OCI-LY7 (cell line): ENCODE measurements at regions not wholly inside any gene's neighbourhood (a gene's known extent, or its start where the extent isn't known, plus 50 kb on each side); places are given as distances from the start of the nearest gene placed in this dataset.

ENCODE experiments used
- BruUV-seq: library from RNA; stranded (reverse); fragments of 400-500 nt; replicated peaks from 2 replicates; lab custom pipeline; 2021; lab: Mats Ljungman, UMichigan
- CTCF ChIA-PET: fragments of 300-600 bp; sonication (Branson Sonifier 250); formaldehyde crosslinking; loops from one replicate; lab custom pipeline; 2022; ENCODE audit warnings: antibody characterized with exemption; ENCODE audit not compliant: unreplicated experiment; lab: Charles Lee
- POLR2A ChIA-PET: fragments of 300-600 bp; sonication (Branson Sonifier 250); formaldehyde crosslinking; loops from one replicate; lab custom pipeline; 2022; ENCODE audit warnings: antibody characterized with exemption; lab: Charles Lee
- DNase-seq: peaks from one replicate; pipeline ENCODE4 v3.0.0-alpha.2; 2015; ENCODE audit warnings: low spot score
- H2AFZ ChIP-seq: fragments of 200-600 bp; sonication (generic), shearing (Covaris generic); 2 replicates; pipeline ENCODE4 v1.6.1; 2014; ENCODE audit warnings: mild to moderate bottlenecking, antibody characterized with exemption, low read length, moderate library complexity
- H3K27ac ChIP-seq: fragments of 200-600 bp; sonication (generic); 2 replicates; pipeline ENCODE4 v1.5.1; 2014; ENCODE audit warnings: mixed run types, low read depth, mild to moderate bottlenecking, moderate library complexity, low read length, inconsistent platforms; ENCODE audit not compliant: poor library complexity, severe bottlenecking
- H3K36me3 ChIP-seq: fragments of 200-600 bp; sonication (generic); 2 replicates; pipeline ENCODE4 v1.6.1; 2014; ENCODE audit warnings: mild to moderate bottlenecking, antibody characterized with exemption, low read length, moderate library complexity, mixed read lengths; ENCODE audit not compliant: insufficient read depth
- H3K4me1 ChIP-seq: fragments of 200-600 bp; sonication (generic); 2 replicates; pipeline ENCODE4 v1.5.1; 2014; ENCODE audit warnings: mild to moderate bottlenecking, low read length; ENCODE audit not compliant: insufficient read depth, poor library complexity, severe bottlenecking
- H3K4me2 ChIP-seq: fragments of 200-600 bp; sonication (generic); 2 replicates; pipeline ENCODE4 v1.6.1; 2014; ENCODE audit warnings: mild to moderate bottlenecking, low read length
- H3K4me3 ChIP-seq: fragments of 200-600 bp; sonication (generic); 2 replicates; pipeline ENCODE4 v1.5.1; 2014; ENCODE audit warnings: mild to moderate bottlenecking, low read depth, low read length; ENCODE audit not compliant: poor library complexity, severe bottlenecking
- H3K79me2 ChIP-seq: fragments of 200-600 bp; sonication (generic); 2 replicates; pipeline ENCODE4 v1.6.1; 2016; ENCODE audit warnings: low read depth, mild to moderate bottlenecking, low read length, moderate library complexity, mixed read lengths; ENCODE audit not compliant: insufficient read depth
- H3K9me2 ChIP-seq: fragments of 200-600 bp; sonication (generic); 2 replicates; pipeline ENCODE4 v1.6.1; 2016; ENCODE audit warnings: mild to moderate bottlenecking, low read length, mixed read lengths; ENCODE audit not compliant: insufficient read depth
- H3K9me3 ChIP-seq: fragments of 200-600 bp; sonication (generic); 2 replicates; pipeline ENCODE4 v1.6.1; 2014; ENCODE audit warnings: mild to moderate bottlenecking, mixed run types, low read length, mixed read lengths
- H4K20me1 ChIP-seq: fragments of 200-600 bp; sonication (generic); 2 replicates; pipeline ENCODE4 v1.6.1; 2014; ENCODE audit warnings: mild to moderate bottlenecking, antibody characterized with exemption, low read length, moderate library complexity, mixed read lengths; ENCODE audit not compliant: insufficient read depth
- CTCF ChIP-seq: fragments of 200-600 bp; sonication (generic); conservative IDR thresholded peaks from 2 replicates; pipeline ENCODE4 v1.5.1; 2014; ENCODE audit warnings: mild to moderate bottlenecking, antibody characterized with exemption, low read length, moderate library complexity, mixed read lengths
- EZH2phosphoT487 ChIP-seq: fragments of 200-600 bp; sonication (generic); IDR thresholded peaks from 2 replicates; pipeline ENCODE4 v1.6.1; 2018; ENCODE audit warnings: low read depth, borderline replicate concordance, mild to moderate bottlenecking, mixed run types, antibody characterized with exemption, low read length, moderate library complexity, mixed read lengths
- intact Hi-C: fragments of 100-400 bp; cut with micrococcal nuclease; formaldehyde crosslinking; loops from one replicate; pipeline ENCODE4 v1.10.0; 2022; ENCODE audit not compliant: unreplicated experiment

GRCh38 chr3:177491296-177492032 is 294.2 kb upstream of the TBL1XR1 start:
- no TSS peak for BruUV-seq
- CTCF ChIA-PET = interaction anchor here (0.6 kb wide), 1 partner anchor 131 kb away, joined by 6 read pairs; no protein-coding TSS in a partner anchor

GRCh38 chr3:177493091-177493490 is 295.8 kb upstream of the TBL1XR1 start:
- no peaks in the 10 kb centered on the region for H4K20me1 ChIP-seq
- H2AFZ ChIP-seq = no peak overlapping the region
- ChIA-PET POLR2A (interaction anchor here (0.6 kb wide), 1 partner anchor 301 kb away, joined by 3 read pairs; no protein-coding TSS in a partner anchor), CTCF (no interaction called here)
- intact Hi-C loops = no loop called here
- no peak overlapping the region for H3K4me2 ChIP-seq
- DNase-seq = no peak
- no peaks in the 10 kb centered on the region for H3K4me1 ChIP-seq
- no peaks in the 10 kb centered on the region for H3K9me2 ChIP-seq
- no peaks in the 10 kb centered on the region for H3K79me2 ChIP-seq
- H3K9me3 ChIP-seq = no peaks in the 10 kb centered on the region
- BruUV-seq = no TSS peak
- H3K4me3 ChIP-seq = no peak overlapping the region
- no peak overlapping the region for H3K27ac ChIP-seq
- TF ChIP-seq EZH2phosphoT487 = no peak
- no peak for TF ChIP-seq CTCF
- H3K36me3 ChIP-seq = no peaks in the 10 kb centered on the region

More at GRCh38 chr3:177491296-177492032, 294.2 kb upstream of the TBL1XR1 start:
- Histone ChIP-seq H3K79me2 (no peaks in the 10 kb centered on the region), H3K4me1 (no peaks in the 10 kb centered on the region), H3K4me2 (no peak overlapping the region), H3K4me3 (no peak overlapping the region), H2AFZ (no peak overlapping the region), H3K27ac (no peak overlapping the region), H3K9me2 (no peaks in the 10 kb centered on the region), H4K20me1 (no peaks in the 10 kb centered on the region), H3K36me3 (no peaks in the 10 kb centered on the region), H3K9me3 (no peaks in the 10 kb centered on the region)
- POLR2A ChIA-PET = interaction anchor here (0.6 to 0.7 kb wide), 2 partner anchors 333 to 1258 kb away, joined by 3 read pairs; no protein-coding TSS in a partner anchor
- intact Hi-C loops = no loop called here
- no peak for DNase-seq
- TF ChIP-seq EZH2phosphoT487 (no peak), CTCF (no peak)

GRCh38 chr3:177494216-177494615 is 296.9 kb upstream of the TBL1XR1 start:
- H3K36me3 ChIP-seq = no peaks in the 10 kb centered on the region
- BruUV-seq = no TSS peak
- H3K9me2 ChIP-seq = no peaks in the 10 kb centered on the region
- TF ChIP-seq CTCF = no peak
- no peak for TF ChIP-seq EZH2phosphoT487
- POLR2A ChIA-PET = interaction anchor here (0.7 to 1.5 kb wide), 2 partner anchors 43 to 133 kb away, joined by 3 to 5 read pairs; no protein-coding TSS in a partner anchor
- no peaks in the 10 kb centered on the region for H3K9me3 ChIP-seq
- H3K4me3 ChIP-seq = no peak overlapping the region
- H3K79me2 ChIP-seq = no peaks in the 10 kb centered on the region
- no peak overlapping the region for H2AFZ ChIP-seq
- H3K4me1 ChIP-seq = no peaks in the 10 kb centered on the region
- H4K20me1 ChIP-seq = no peaks in the 10 kb centered on the region
- no peak overlapping the region for H3K4me2 ChIP-seq
- CTCF ChIA-PET = no interaction called here
- DNase-seq = no peak
- H3K27ac ChIP-seq = no peak overlapping the region
- intact Hi-C loops = no loop called here
